ENCODE measurements at regions not wholly inside any gene's neighbourhood (a gene's known extent, or its start where the extent isn't known, plus 50 kb on each side); places are given as distances from the start of the nearest gene placed in this dataset.

- no peak for TF ChIP-seq CTCF (IDR thresholded peaks at IDR 0.05; ENCODE audit: insufficient read depth, low read length, missing control alignments)
- no peak for DNase-seq (ENCODE audit: low read depth, low spot score)
- H3K4me3 ChIP-seq (ENCODE audit: low read depth, low read length) = no peak overlapping the region
- ChIA-PET CTCF (interaction anchor here (1.0 to 1.4 kb wide), 3 partner anchors 13 to 49 kb away, joined by 3 to 5 read pairs (median 4); no protein-coding TSS in a partner anchor), POLR2A (no interaction called here)
Observed at GRCh38 chr22:35198738-35199137, 58.6 kb upstream of the HMGXB4 start.

- no peak for TF ChIP-seq CTCF (IDR thresholded peaks at IDR 0.05; ENCODE audit: insufficient read depth, low read length, missing control alignments)
- no peak overlapping the region for H3K4me3 ChIP-seq (ENCODE audit: low read depth, low read length)
- ChIA-PET POLR2A (no interaction called here), CTCF (interaction anchor here (1.5 kb wide), 1 partner anchor 52 kb away, joined by 4 read pairs; no protein-coding TSS in a partner anchor)
- no peak for DNase-seq (ENCODE audit: low read depth, low spot score)
Observed at GRCh38 chr22:35202376-35202775, 54.9 kb upstream of the HMGXB4 start.

- H3K4me3 ChIP-seq (ENCODE audit: low read depth, low read length) = no peak overlapping the region
- no peak for TF ChIP-seq CTCF (IDR thresholded peaks at IDR 0.05; ENCODE audit: insufficient read depth, low read length, missing control alignments)
- ChIA-PET POLR2A (no interaction called here), CTCF (no interaction called here)
- no peak for DNase-seq (ENCODE audit: low read depth, low spot score)
Observed at GRCh38 chr22:35203583-35203982, 53.7 kb upstream of the HMGXB4 start.

- no peak for TF ChIP-seq CTCF (IDR thresholded peaks at IDR 0.05; ENCODE audit: insufficient read depth, low read length, missing control alignments)
- no peak for DNase-seq (ENCODE audit: low read depth, low spot score)
- POLR2A ChIA-PET = no interaction called here
- no peak overlapping the region for H3K4me3 ChIP-seq (ENCODE audit: low read depth, low read length)
- CTCF ChIA-PET = interaction anchor here (1.3 to 1.6 kb wide), 2 partner anchors 26 to 54 kb away, joined by 4 to 7 read pairs; no protein-coding TSS in a partner anchor
Observed at GRCh38 chr22:35204807-35205775, 52.2 kb upstream of the HMGXB4 start.

GRCh38 chr22:35205961-35206360 lies 51.3 kb upstream of the HMGXB4 start:
- no peak for DNase-seq (ENCODE audit: low read depth, low spot score)
- H3K4me3 ChIP-seq (ENCODE audit: low read depth, low read length) = no peak overlapping the region
- ChIA-PET POLR2A (no interaction called here), CTCF (interaction anchor here (1.3 to 1.6 kb wide), 2 partner anchors 25 to 55 kb away, joined by 4 to 7 read pairs; no protein-coding TSS in a partner anchor)
- TF ChIP-seq CTCF (IDR thresholded peaks at IDR 0.05; ENCODE audit: insufficient read depth, low read length, missing control alignments) = no peak

- TF ChIP-seq CTCF (IDR thresholded peaks at IDR 0.05; ENCODE audit: insufficient read depth, low read length, missing control alignments) = no peak
- no peak overlapping the region for H3K4me3 ChIP-seq (ENCODE audit: low read depth, low read length)
- POLR2A ChIA-PET = no interaction called here
- no peak for DNase-seq (ENCODE audit: low read depth, low spot score)
- CTCF ChIA-PET = interaction anchor here (1.3 to 1.6 kb wide), 2 partner anchors 24 to 56 kb away, joined by 4 to 7 read pairs; no protein-coding TSS in a partner anchor
Observed at GRCh38 chr22:35206889-35207288, 50.4 kb upstream of the HMGXB4 start.
